ENCODE measurements at regions not wholly inside any gene's neighbourhood (a gene's known extent, or its start where the extent isn't known, plus 50 kb on each side); places are given as distances from the start of the nearest gene placed in this dataset.

GRCh38 chr2:103007086-103007485 lies 245.3 kb downstream of the TMEM182 start:
- WGBS, 10 experiments, result 0 to 100% (median 71%) methylated on average over 1 to 3 of the region's 3 CpGs; no CpG with 5 or more reads in 1 of the 10 experiments
- in situ Hi-C loops (cut with MboI; ENCODE audit: low pct_unique_long_range_greater_than_20kb in 2 of 9, low sequenced_read_pairs in 9 of 9, unreplicated experiment in 9 of 9), result no loop called here

GRCh38 chr2:103008586-103008985 lies 246.8 kb downstream of the TMEM182 start:
- 0 to 97% (median 40%) methylated on average over 1 to 6 of the region's 6 CpGs; no CpG with 5 or more reads in 5 of the 10 experiments for WGBS, 10 experiments
- ATAC-seq (replicated peaks in 6 of 8), result peak in 2 of 8 experiments; percentile 37 to 81
- in situ Hi-C loops (cut with MboI; ENCODE audit: low pct_unique_long_range_greater_than_20kb in 2 of 9, low sequenced_read_pairs in 9 of 9, unreplicated experiment in 9 of 9), result no loop called here
- Histone ChIP-seq H3K4me1 (replicated peaks in 1 of 2) (peaks cover 0 to 2% of the 10 kb centered on the region in 2 donors), H3K4me3 (no peak overlapping the region), H3K27ac (no peak overlapping the region)

More at GRCh38 chr2:103007086-103007485, 245.3 kb downstream of the TMEM182 start:
- Histone ChIP-seq H3K4me1 (replicated peaks in 1 of 2) (peaks cover 0 to 2% of the 10 kb centered on the region in 2 donors), H3K4me3 (no peak overlapping the region), H3K27ac (no peak overlapping the region)
- no peak for ATAC-seq (replicated peaks in 6 of 8)

- no peak for ATAC-seq (replicated peaks in 6 of 8)
- in situ Hi-C loops (cut with MboI; ENCODE audit: low pct_unique_long_range_greater_than_20kb in 2 of 9, low sequenced_read_pairs in 9 of 9, unreplicated experiment in 9 of 9), result no loop called here
- WGBS, 10 experiments, result 0 to 85% (median 35%) methylated on average over 1 to 5 of the region's 5 CpGs; no CpG with 5 or more reads in 2 of the 10 experiments
Measured at GRCh38 chr2:103009871-103010270, 248.0 kb downstream of the TMEM182 start.

GRCh38 chr2:103010306-103010705 lies 248.5 kb downstream of the TMEM182 start:
- in situ Hi-C loops (cut with MboI; ENCODE audit: low pct_unique_long_range_greater_than_20kb in 2 of 9, low sequenced_read_pairs in 9 of 9, unreplicated experiment in 9 of 9), result no loop called here
- no peak overlapping the region for H3K27ac ChIP-seq
- peaks cover 0 to 2% of the 10 kb centered on the region in 2 donors for H3K4me1 ChIP-seq (replicated peaks in 1 of 2)
- no peak overlapping the region for H3K4me3 ChIP-seq
- ATAC-seq (replicated peaks in 6 of 8), result no peak
- WGBS, 10 experiments, result 2 to 100% (median 81%) methylated on average over 2 to 6 of the region's 6 CpGs

More at GRCh38 chr2:103009871-103010270, 248.0 kb downstream of the TMEM182 start:
- Histone ChIP-seq H3K4me3 (no peak overlapping the region), H3K4me1 (replicated peaks in 1 of 2) (peaks cover 0 to 2% of the 10 kb centered on the region in 2 donors), H3K27ac (no peak overlapping the region)

- ATAC-seq (replicated peaks in 6 of 8), result no peak
- H3K27ac ChIP-seq, result no peak overlapping the region
- WGBS, 10 experiments, result 3 to 95% (median 88%) methylated on average over 5 to 10 of the region's 10 CpGs; no CpG with 5 or more reads in 1 of the 10 experiments
- peaks cover 0 to 2% of the 10 kb centered on the region in 2 donors for H3K4me1 ChIP-seq (replicated peaks in 1 of 2)
- in situ Hi-C loops (cut with MboI; ENCODE audit: low pct_unique_long_range_greater_than_20kb in 2 of 9, low sequenced_read_pairs in 9 of 9, unreplicated experiment in 9 of 9), result no loop called here
- no peak overlapping the region for H3K4me3 ChIP-seq
Measured at GRCh38 chr2:103010751-103011150, 248.9 kb downstream of the TMEM182 start.

GRCh38 chr2:103012590-103012989 lies 250.8 kb downstream of the TMEM182 start:
- WGBS, 10 experiments, result 6 to 94% (median 69%) methylated on average over 2 to 3 of the region's 3 CpGs
- Histone ChIP-seq H3K27ac (no peak overlapping the region), H3K4me3 (no peak overlapping the region), H3K4me1 (replicated peaks in 1 of 2) (peaks cover 0 to 2% of the 10 kb centered on the region in 2 donors)
- ATAC-seq (replicated peaks in 6 of 8), result peak in 1 of 8 experiments; percentile 53
- in situ Hi-C loops (cut with MboI; ENCODE audit: low pct_unique_long_range_greater_than_20kb in 2 of 9, low sequenced_read_pairs in 9 of 9, unreplicated experiment in 9 of 9), result no loop called here

GRCh38 chr2:103025056-103025455 lies 263.2 kb downstream of the TMEM182 start:
- Histone ChIP-seq H3K27ac (no peak overlapping the region), H3K4me3 (no peak overlapping the region), H3K4me1 (replicated peaks in 1 of 2) (no peaks in the 10 kb centered on the region)
- WGBS, 10 experiments, result 0 to 100% (median 55%) methylated on average over 1 of the region's 1 CpG; no CpG with 5 or more reads in 4 of the 10 experiments
- in situ Hi-C loops (cut with MboI; ENCODE audit: low pct_unique_long_range_greater_than_20kb in 2 of 9, low sequenced_read_pairs in 9 of 9, unreplicated experiment in 9 of 9), result no loop called here
- no peak for ATAC-seq (replicated peaks in 6 of 8)

- no peaks in the 10 kb centered on the region for H3K4me1 ChIP-seq (replicated peaks in 1 of 2)
- H3K27ac ChIP-seq, result no peak overlapping the region
- WGBS, 10 experiments, result 0 to 100% (median 69%) methylated on average over 1 to 2 of the region's 2 CpGs
- no peak for ATAC-seq (replicated peaks in 6 of 8)
- no peak overlapping the region for H3K4me3 ChIP-seq
- in situ Hi-C loops (cut with MboI; ENCODE audit: low pct_unique_long_range_greater_than_20kb in 2 of 9, low sequenced_read_pairs in 9 of 9, unreplicated experiment in 9 of 9), result no loop called here
Measured at GRCh38 chr2:103028181-103028580, 266.4 kb downstream of the TMEM182 start.

Data from motor neuron (in vitro differentiated cells).